HG02678 (cell line): ENCODE measurements at regions not wholly inside any gene's neighbourhood (a gene's known extent, or its start where the extent isn't known, plus 50 kb on each side); places are given as distances from the start of the nearest gene placed in this dataset.

Source experiments
- ATAC-seq: cut with Tn5 transposase; IDR thresholded peaks from one replicate; pipeline ENCODE4 v1.9.1; 2021; ENCODE audit warnings: mild to moderate bottlenecking, moderate library complexity; ENCODE audit not compliant: unreplicated experiment

- ATAC-seq: no peak
Measured at GRCh38 chr10:90174531-90174930, 473.1 kb downstream of the KIF20B start.

GRCh38 chr10:90175161-90175681 is 473.8 kb downstream of the KIF20B start:
- no peak for ATAC-seq

GRCh38 chr10:90179696-90180407 is 478.5 kb downstream of the KIF20B start:
- ATAC-seq: no peak

- no peak for ATAC-seq
Measured at GRCh38 chr10:90180886-90181691, 479.7 kb downstream of the KIF20B start.

GRCh38 chr10:90192825-90193224 is 491.4 kb downstream of the KIF20B start:
- ATAC-seq: no peak

GRCh38 chr10:90193240-90193985 is 492.0 kb downstream of the KIF20B start:
- ATAC-seq: no peak

- no peak for ATAC-seq
Measured at GRCh38 chr10:90195288-90195840, 494.0 kb downstream of the KIF20B start.

GRCh38 chr10:90197766-90198165 is 496.4 kb downstream of the KIF20B start:
- ATAC-seq: no peak

GRCh38 chr10:90199093-90199492 is 497.7 kb downstream of the KIF20B start:
- ATAC-seq: no peak

- ATAC-seq: no peak
Measured at GRCh38 chr10:90199513-90199912, 498.1 kb downstream of the KIF20B start.

GRCh38 chr10:90204131-90204955 is 503.0 kb downstream of the KIF20B start:
- ATAC-seq: no peak

GRCh38 chr10:90204956-90205314 is 503.5 kb downstream of the KIF20B start:
- no peak for ATAC-seq

- no peak for ATAC-seq
Measured at GRCh38 chr10:90205340-90205739, 503.9 kb downstream of the KIF20B start.

GRCh38 chr10:90213346-90213745 is 512.0 kb downstream of the KIF20B start:
- ATAC-seq: no peak

GRCh38 chr10:90218846-90219245 is 517.5 kb downstream of the KIF20B start:
- ATAC-seq: no peak

- no peak for ATAC-seq
Measured at GRCh38 chr10:90222372-90222771, 521.0 kb downstream of the KIF20B start.

GRCh38 chr10:90222939-90223338 is 521.5 kb downstream of the KIF20B start:
- ATAC-seq: no peak

- no peak for ATAC-seq
Measured at GRCh38 chr10:90224791-90225566, 523.6 kb downstream of the KIF20B start.

- ATAC-seq: no peak
Measured at GRCh38 chr10:90226517-90226916, 525.1 kb downstream of the KIF20B start.
